ENCODE measurements at regions not wholly inside any gene's neighbourhood (a gene's known extent, or its start where the extent isn't known, plus 50 kb on each side); places are given as distances from the start of the nearest gene placed in this dataset.
"Not testable (repeated sequence)": the region's sequence is repeated elsewhere in the genome, so short reads cannot be mapped to it uniquely, and the experiment has no call there.

DNA sequence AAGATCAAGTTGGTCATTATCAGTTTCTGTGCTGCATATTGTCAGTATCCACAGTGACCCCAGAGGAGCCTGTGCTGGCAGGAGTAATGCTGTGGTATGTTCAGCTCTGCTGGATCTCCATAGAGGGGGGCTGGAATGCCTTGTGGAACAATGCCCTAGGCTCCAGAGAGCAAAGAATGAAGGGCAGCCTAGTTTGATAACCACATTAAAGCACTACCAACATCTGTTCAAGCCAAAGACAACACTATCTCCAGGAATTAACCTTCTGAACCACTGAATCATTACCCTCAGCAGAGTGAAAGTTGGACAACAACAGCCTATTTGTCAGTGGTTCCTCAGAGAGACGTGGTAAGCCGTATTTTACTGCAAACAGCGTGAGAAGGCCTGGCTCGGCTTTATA, 192.3 kb upstream of the CXorf66 start:
- DNase-seq, result no peak

DNA sequence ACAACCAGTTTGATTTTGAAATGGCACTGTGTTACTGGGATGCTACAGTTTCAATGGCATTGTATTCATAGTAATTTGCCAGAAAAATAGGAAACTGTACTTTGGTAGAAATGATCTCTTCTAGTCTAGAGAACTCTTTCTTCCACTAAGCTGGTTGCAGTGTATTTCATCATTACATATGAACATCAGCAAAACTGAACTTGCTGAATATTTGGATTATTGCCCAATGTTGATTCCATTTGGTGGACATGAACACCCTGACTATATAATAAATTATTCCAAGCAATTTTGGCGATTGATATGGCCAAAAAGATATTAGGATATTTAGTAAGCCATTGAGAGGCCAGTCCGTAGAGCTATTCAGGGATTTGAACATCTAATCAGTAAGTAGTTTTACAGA, 191.8 kb upstream of the CXorf66 start:
- no peak for DNase-seq

DNA sequence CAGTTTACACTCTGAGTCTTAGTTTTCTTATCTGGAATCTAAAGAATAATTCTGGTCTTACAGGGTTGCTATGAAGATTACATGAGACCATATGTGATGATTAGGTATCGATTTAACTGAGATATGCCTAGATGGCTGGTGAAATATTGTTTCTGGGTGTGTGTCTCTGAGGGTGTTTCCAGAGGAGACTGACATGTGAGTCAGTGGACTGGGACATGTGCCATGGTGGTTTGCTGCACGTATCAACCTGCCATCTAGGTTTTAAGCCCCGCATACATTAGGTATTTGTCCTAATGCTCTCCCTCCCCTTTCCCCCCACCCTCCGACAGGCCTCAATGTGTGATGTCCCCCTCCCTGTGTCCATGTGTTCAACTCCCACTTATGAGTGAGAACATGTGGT, 186.0 kb upstream of the CXorf66 start:
- no peak for DNase-seq

DNA sequence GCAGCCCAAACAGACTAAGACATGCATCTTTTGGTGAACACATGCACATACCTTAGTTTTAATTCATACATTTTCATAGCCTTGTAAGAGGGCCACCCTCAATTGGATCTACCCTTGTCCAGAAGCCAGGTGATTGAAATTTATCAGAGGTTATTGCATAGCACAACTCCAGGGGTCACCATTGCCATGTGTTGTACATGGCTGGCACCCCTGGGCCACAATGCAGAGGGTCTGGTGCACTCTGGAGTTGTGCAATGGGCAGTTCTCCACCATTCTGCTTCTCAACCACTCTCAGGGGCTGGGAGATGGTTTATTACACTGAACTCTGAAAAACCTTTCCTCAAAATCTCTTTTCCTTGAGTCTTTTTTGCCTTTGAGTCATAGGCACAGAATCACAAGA, 184.4 kb upstream of the CXorf66 start:
- DNase-seq, result no peak

DNA sequence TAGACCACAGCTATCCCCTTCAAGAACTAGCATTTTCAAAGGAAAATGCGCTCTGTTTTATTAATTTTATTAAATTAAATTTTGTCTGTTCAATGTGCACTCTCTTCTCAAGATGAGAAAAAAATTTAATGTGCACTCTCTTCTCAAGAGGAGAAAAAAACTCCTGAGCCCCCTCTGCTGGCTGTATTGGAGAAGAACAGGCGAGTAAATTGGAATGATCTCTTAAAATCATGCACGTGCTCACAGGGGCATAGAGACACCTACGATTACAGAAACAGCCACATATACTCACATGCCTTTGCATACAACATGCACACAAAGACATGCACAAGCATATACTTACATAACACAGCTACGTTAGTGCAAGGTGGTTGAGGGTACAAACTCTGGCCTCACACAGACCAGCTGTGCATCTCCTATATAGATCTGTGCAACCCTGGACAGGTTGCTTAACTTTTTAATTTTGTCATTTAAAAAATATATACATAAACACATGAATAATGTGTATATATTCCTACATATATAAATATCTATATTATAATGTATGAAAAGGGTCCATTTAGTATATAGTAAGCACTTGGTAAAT, 176.2 kb upstream of the CXorf66 start:
- DNase-seq, result peak; percentile 0 to 49

DNA sequence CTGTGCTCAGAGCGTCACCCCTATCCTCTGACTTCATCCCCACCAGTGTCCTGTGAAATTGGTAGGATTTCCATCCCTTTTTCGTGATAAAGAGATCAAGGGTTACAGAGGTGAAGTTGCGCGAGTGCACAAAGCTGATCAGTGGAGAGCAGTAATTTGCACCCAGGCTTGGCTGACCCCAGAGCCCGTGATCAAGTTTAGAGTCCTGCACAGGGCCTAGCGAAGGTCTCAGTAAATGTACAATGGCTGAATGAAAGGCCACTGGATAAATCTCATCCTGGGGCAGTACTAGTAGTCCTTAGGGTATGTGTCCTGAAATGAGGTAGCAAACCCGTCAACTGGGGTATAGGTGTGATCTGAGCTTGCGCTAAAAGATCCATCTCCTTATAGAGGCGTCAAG, 173.2 kb upstream of the CXorf66 start:
- not testable (repeated sequence) for DNase-seq

DNA sequence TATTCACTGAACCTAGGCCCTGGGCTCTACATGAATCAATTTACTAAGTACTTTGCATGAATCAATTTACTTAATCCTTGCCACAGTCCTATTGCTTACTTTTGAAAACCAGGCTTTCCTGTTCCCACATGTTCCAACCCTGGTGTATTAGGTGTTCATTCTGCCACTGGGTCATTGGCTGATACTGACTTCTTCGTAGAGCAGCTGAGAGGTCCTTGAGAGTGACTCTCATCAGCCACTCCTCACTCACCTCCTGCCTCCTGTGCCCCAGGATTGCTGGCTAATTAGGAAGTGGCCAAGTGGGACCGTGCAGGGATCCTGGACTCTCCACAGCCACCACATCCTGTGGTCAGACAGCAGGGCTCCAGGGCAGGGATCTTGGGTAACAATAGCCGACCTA, 172.7 kb upstream of the CXorf66 start:
- DNase-seq, result not testable (repeated sequence)

DNA sequence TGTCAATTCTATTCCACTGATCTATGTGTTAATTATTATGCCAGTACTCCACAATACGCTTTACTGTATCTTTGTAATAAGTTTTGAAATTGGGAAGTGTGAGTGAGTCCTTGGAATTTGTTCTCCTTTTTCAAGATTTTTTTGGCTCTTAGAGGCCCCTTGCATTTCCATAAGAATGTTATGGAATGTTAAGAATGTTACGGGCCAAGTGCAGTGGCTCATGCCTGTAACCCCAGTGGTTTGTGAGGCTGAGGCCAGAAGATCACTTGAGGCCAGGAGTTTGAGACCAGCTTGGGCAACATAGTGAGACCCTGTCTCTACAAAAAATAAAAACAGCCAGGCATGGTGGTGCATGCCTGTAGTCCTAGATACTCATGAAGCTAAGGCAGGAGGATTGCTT, 167.6 kb upstream of the CXorf66 start:
- DNase-seq, result no peak

DNA sequence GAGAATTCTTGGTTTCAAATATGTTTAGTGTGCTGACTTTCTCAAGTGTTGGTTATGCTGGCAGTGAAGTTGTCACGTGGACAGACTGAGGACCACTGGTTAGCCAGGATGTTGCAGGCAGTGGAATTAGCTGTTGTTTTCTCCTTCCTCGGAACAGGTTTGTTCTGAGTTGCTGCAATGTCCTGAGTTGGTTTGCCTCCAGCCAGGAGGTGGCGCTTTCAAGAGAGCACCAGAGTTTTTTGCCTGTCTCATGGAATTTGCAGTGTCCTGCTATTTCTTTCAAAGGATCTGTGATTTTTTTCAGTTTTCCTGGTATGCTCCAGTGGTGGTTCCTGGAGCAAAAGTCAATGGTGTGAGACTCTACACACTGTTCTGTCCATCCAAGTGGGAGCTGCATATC, 158.1 kb upstream of the CXorf66 start:
- no peak for DNase-seq

DNA sequence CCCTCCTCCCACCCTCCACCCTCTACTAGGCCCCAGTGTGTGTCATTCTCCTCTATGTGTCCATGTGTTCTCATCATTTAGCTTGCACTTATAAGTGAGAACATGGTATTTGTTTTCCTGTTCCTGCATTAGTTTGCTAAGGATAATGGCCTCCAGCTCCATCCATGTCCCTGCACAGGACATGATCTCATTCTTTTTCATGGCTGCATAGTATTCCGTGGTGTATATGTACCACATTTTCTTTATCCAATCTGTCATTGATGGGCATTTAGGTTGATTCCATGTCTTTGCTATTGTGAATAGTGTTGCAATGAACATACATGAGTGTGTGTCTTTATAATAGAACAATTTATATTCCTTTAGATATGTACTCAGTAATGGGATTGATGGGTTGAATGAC, 148.7 kb upstream of the CXorf66 start:
- DNase-seq, result not testable (repeated sequence)

DNA sequence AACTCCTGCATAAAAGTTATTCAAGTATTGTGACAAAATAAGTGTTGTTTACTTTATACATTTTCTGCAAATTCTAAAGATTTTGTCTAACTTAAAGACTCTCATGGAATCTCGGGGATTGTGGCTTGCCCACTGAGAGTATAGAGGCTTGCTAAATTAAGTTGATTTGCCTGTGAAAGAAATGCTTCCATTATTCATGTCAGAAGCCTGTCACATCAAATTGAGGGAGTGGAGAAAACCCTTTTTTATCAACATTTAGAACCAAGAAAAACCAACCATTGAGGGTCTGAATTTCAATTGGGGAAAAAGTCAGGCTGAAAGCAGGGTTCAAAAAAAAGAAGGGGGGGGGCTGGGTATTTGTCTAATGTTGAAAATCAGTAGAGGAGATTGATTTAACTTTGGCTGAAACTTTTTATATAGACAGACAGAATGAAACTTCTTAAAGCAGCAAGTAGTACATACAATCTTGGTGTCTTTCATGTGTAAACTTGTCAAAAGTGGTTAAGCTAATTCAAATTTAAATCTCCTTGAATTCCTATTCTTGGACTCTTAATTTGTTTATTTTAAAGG, 144.8 kb upstream of the CXorf66 start:
- DNase-seq, result no peak

DNA sequence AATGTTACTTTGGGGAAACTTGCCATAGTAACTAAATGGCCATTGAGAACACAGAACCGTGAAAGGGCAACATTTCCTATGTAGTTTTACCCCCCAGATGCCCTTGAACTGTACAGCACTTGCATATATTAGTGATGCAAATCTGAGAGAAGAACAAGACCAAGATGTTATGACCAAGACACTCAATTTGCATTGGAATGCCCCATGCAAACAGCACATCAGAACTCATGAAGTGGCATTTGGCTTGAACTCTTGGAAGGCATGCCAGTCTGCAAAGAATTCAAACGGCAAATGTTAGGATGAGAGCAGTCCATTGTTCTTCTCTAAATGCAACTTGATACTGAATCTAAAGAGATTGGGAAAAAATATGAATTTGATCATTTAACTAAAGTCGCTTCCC, 139.4 kb upstream of the CXorf66 start:
- DNase-seq, result no peak

DNA sequence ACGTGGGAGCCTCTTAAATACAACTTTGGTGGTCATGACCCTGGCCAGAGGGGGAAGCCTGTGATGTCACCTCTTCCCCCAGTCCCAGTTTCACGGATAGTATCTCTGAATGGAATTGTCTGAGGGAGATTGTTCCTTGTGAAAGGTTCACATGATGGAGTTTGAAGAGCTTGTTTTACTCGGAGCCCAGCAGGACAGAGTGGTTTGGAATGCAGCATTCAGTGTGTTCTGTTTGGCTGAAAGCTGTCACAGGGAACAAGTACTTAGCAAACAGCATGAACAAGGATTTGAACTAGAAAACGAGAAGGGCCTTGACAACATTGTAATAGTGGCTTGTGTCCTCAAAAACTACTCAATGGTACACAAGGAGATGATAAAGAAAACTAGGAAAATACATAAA, 133.9 kb upstream of the CXorf66 start:
- DNase-seq, result no peak

DNA sequence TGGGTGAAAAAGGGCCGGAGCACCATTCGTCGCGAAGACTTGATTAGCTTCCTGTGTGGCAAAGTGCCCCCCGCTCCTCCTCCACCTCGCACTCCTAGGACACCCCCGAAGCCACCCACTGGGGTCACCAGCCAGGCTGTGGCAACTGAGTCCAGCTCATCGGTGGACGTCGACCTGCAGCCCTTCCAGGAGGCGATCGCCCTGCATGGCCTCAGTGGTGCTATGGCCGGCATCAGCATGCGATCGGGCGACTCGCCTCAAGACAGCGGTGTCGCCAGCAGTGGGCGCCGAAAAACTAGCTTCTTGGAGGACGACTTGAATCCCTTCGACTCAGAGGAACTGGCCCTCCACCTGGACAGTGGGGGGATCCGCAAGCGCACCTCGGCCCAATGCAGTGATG, 126.8 kb upstream of the CXorf66 start:
- DNase-seq, result no peak

DNA sequence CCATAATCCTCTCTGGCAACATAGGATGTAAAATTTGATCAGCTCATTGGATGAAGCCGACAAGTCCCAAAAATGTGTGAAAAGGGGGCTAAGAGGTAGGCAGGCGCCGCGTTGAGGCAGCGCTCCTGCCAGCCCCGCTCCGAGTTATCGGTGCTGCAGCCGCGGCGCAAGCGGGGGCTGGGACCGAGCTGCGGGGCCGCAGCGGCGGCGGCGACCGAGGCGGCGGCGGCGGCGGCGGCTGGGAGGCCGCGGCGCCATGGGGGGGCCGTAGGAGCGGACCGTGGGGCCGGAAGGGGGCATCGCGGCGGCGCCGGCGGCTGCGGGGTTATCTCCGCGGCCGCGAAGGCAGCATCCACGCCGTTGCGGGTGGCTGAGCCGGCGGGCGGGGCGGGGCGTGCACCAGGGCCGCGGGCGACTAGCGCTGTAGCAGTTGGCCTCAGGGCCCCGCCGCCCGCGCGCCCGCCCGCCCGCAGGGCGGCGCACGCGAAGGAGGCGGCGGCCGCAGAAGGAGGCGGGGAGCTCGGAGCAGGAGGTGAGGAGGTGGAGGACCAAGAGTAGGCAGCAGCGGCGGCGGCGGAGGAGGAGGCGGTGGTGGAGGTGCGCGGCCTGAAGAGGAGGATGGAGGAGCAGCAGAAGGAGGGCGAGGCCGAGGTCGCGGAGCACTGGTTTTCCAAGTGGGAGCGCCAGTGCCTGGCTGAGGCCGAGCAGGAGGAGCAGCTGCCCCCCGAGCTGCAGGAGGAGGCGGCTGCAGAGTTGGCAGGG, 126.0 kb upstream of the CXorf66 start:
- DNase-seq, result no peak

DNA sequence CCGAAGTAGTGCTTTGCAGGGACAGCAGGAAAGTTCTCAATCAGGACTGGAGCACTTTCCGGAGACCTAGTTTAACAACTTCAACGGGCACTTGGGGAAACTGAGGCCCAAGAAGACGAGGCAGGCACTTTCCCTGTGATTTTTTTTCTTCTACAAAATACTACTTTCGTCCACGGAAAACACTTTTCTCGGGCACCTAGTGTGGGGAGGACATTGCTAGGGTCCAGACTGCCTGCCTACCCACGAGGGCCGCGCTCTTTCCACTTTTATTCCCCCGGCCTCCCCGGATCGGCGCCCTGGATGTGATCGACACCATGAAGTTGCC, 125.4 kb upstream of the CXorf66 start:
- DNase-seq, result no peak

DNA sequence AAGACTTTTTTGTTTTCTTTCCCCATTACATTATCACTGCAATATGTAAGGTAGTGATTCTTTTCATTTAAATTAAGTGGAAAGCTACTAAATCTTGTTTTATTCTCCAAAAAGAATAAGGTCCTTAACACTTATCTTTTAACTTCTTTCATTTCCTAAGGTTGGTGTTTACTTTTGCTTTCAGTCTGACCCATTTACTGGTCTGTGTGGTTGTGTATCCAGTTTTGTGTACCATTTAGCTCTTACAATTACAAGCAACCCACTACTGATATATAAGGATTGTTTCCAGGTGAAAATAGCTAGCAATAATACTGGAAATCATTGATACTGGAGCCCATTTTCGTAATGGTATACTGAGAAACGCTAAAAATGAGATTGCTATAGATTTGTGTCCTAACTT, 123.1 kb upstream of the CXorf66 start:
- DNase-seq, result no peak

DNA sequence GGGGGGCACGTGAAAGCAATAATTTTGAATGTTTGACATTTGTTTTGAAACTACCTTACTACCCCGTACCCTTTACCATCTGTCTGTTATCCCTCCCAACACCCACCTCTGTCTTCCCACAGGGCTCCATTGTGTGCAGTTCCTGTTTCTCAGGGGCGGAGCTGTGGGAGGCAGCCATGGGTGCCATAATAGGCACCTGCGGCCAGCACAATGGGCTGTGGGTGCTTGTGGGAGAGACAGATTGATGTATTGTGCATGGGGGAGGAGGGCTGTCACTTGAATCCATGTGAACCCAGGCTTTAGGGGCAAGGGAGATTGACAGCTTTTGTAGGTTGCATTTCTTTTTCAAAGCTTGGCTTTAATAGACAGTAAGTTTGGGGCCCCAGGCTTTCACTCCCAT, 122.6 kb upstream of the CXorf66 start:
- DNase-seq, result no peak

DNA sequence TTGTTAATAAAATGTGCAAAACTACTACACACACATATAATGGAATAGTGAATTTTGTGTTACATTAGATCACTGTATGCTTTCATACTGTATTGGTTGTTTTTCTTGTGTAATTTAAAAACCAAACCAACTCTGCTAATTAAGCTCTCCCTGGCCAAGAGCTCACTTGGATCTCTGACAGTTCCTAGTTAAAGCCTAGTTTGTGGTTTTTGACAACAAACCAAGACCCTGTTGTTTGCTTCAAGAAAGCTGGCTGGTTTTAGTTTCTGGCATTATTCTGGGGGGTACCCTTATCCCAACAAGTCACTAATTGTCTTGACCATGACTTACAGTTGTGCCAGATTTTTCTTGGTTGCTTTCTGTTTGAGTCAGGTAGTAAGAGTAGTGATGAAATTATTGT, 121.4 kb upstream of the CXorf66 start:
- no peak for DNase-seq

DNA sequence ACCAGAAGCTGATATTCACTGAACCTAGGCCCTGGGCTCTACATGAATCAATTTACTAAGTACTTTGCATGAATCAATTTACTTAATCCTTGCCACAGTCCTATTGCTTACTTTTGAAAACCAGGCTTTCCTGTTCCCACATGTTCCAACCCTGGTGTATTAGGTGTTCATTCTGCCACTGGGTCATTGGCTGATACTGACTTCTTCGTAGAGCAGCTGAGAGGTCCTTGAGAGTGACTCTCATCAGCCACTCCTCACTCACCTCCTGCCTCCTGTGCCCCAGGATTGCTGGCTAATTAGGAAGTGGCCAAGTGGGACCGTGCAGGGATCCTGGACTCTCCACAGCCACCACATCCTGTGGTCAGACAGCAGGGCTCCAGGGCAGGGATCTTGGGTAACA, 109.5 kb upstream of the CXorf66 start:
- not testable (repeated sequence) for DNase-seq

DNA sequence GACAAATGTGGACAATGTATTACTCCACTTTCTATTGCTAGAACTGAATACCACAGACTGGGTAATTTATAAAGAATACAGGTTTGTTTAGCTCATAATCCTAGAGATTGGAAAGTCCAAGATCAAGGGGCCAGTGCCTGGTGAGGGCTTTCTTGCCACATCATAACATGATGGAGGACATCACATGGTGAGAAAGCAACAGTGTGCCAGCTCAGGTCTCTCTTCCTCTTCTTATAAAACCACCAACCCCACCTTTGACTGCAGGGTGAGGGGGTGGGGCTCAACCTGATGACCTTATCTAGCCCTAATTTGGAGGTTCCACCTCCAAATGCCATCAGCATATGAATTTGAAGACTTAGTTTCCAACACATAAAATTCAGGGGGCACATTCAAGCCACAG, 105.7 kb upstream of the CXorf66 start:
- no peak for DNase-seq

DNA sequence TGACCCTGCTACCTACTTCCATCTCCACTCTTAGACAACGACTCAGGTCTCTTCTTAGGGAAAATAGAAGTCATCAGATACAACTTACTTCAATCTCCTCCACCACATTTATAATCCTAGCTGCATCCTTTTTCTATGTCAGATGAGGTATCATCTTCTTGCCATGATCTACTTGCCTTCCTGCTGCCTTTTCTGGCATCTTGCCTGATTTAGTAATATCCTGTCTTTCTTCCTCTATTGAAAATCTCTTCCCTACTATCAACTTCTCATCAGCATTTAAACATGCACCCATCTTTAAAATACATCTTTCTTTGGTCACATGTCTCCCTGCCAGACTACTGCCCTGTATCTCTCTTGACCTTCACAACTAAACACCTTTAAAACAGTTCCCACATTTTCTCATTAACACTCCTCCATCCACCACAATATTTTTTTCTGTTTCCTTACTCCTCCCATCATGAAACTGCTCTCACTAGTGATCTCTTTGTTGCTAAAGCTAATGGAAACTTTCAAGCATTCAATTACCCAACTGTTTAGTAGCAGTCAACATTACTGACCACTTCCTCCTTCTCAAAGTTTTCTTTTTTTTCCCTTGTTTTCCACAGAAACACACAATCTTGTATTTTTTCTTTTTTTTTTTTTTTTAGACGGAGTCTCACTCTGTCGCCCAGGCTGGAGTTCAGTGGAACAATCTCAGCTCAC, 100.8 kb upstream of the CXorf66 start:
- peak; percentile 40 to 41 for DNase-seq

DNA sequence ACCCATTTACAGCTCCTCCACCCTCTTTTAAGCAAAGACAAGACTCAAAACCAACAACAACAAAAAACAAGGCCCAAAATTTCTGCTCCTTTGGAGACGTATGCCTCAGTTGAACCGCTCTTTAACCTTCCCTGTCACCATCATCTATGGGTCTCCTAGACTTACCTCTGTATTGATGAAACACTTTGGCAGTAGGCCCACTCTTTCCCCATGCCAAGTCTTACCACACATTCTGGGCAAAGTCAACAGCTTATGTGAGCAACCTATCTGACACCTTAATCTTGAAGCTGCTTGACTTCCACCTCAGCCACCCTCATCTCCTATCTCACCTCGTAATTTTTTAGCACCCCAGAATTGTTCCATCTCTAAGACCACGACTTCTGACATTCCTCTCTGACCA, 99.7 kb upstream of the CXorf66 start:
- DNase-seq, result no peak

DNA sequence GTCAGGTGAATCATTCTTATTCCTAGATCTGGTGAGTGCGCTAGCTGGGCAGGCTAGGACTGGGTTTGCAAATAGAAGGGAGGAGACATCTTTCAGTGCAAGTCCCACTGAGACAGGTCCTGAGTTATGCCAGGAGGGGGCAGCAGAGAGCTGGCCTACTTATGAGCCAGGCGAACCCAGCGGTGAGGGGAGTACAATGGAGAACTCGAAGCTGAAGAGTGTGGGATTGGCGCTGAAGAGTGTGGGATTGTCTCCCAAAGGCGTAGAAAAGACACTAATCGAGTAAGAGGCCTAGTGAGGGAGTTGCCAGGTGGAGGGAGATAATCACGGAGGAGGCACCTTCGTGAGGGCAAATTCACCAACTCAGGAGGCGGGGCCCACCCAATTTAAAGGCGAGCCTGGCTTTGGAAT, 91.7 kb upstream of the CXorf66 start:
- DNase-seq, result peak; percentile 46 to 79
